ENCODE measurements at regions not wholly inside any gene's neighbourhood (a gene's known extent, or its start where the extent isn't known, plus 50 kb on each side); places are given as distances from the start of the nearest gene placed in this dataset.

DNA sequence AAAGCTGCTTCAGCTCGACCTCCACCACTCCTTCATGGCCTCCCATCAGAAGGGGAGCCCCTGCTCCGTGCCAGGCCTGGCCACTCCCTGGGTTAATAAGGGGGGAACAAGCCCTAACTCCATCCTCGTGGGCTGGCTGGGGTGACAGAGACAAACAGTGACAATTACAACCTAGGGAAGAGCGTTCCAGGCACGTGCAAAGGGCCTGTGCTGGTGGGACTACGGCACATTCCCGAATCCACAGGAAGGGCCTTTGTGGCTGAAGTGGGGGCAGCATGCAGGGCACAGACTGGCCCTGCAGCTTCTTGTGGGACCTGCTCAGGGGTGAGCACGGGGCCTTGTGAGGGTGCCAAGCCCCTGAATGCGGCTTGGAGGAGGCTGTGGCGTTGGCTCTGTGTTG lies 157.4 kb downstream of the C9orf50 start:
- ATAC-seq (no peak), DNase-seq (no peak)
- POLR2A ChIA-PET = interaction anchor here (1.1 kb wide), 1 partner anchor 17 kb away, joined by 3 read pairs; no protein-coding TSS in a partner anchor
- H3K4me3 Mint-ChIP-seq = no peak overlapping the region
- no peaks in the 10 kb centered on the region for H3K9me3 Mint-ChIP-seq
- no peaks in the 10 kb centered on the region for H3K36me3 Mint-ChIP-seq
- peak overlapping the region in 4 of 10 donors; percentile 17 to 48 (median 26) for H3K27ac Mint-ChIP-seq
- no peaks in the 10 kb centered on the region for H3K27me3 Mint-ChIP-seq
- H3K4me1 Mint-ChIP-seq = peaks cover 6 to 27% (median 11%) of the 10 kb centered on the region in 4 donors

DNA sequence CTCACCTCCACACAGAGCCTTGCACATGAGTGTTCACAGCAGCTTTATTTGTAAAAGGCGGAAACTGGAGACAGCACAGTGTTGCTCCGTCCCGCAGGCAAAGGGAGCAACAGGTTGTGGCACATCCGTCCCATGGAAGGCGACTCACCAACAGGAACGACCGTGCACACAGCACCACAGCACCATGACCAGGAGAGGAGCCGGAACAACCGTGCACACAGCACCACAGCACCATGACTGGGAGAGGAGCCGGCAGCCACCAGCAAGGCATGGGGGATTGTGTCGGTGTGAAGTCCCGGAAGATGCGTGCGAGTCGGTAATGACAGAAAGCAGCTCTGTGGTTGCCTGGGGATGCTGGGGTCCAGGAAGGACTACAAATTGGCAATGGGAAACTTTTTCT lies 158.5 kb downstream of the C9orf50 start:
- H3K27me3 Mint-ChIP-seq = no peaks in the 10 kb centered on the region
- no peak overlapping the region for H3K4me3 Mint-ChIP-seq
- POLR2A ChIA-PET = interaction anchor here (0.7 to 1.4 kb wide), 4 partner anchors 19 to 83 kb away, joined by 3 to 5 read pairs (median 4); no protein-coding TSS in a partner anchor
- peaks cover 8 to 38% (median 20%) of the 10 kb centered on the region in 4 donors for H3K4me1 Mint-ChIP-seq
- no peaks in the 10 kb centered on the region for H3K9me3 Mint-ChIP-seq
- H3K27ac Mint-ChIP-seq = peak overlapping the region in 5 of 10 donors; percentile 46 to 66 (median 48)
- no peak for ATAC-seq
- H3K36me3 Mint-ChIP-seq = no peaks in the 10 kb centered on the region
- DNase-seq = no peak

DNA sequence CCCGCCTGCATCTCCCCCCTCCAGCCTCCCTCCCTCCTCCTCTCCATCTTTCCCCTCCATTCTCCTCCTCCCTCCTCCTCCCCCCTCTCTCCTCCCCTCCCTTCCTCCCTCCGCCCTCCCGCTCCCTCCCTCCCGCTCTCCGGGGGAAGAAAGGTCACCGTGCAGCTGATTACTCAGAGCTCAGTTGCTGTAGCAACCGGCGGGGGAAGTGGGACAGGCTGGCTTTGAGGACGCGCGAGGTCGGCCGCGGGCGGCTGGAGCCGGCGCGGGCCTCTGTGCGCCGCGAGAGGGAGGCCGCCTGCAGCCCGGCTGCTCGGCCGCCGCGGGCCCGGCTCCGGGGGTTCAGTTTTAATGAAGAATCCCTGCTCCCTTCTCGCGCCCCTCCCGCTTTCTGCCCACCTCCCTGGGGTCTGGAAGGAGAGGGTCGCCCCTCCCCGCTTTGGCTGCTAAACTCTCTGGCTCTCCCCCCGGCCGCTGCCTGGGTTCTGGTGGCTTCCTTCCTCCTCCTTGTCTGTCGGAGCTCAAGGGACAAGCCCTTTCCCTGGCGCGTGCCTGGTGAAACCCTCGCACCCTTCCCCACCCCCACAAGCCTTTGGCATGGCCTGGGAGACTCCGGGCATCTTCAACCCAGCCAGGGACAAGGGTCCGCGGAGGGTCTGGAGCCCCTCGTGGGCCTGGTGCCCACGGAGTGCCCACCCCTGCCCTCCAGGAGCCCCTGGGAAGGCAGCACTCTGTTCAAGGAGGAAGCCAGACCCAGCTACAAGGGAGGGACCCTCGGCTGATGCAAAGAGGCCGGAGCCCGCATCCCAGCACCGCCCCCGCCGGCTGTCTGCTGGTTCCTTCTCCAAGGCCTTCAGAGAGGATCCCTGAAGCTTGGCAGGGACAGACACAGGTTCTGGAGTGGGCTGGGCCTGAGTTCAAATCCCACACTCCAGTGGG lies 160.3 kb downstream of the C9orf50 start:
- H3K9me3 Mint-ChIP-seq = no peaks in the 10 kb centered on the region
- no peaks in the 10 kb centered on the region for H3K36me3 Mint-ChIP-seq
- H3K27ac Mint-ChIP-seq = peak overlapping the region; percentile 29 to 93 (median 90)
- POLR2A ChIA-PET = interaction anchor here (0.5 to 3.6 kb wide), 19 partner anchors 9 to 482 kb away, joined by 3 to 30 read pairs (median 5); no protein-coding TSS in a partner anchor
- ATAC-seq = peak; percentile 75 to 77
- no peaks in the 10 kb centered on the region for H3K27me3 Mint-ChIP-seq
- peaks cover 17 to 50% (median 36%) of the 10 kb centered on the region in 4 donors for H3K4me1 Mint-ChIP-seq
- DNase-seq = peak; percentile 59 to 94 (median 75)
- peak overlapping the region; percentile 68 to 92 (median 81) for H3K4me3 Mint-ChIP-seq

GRCh38 chr9:129459547-129460322 lies 161.2 kb downstream of the C9orf50 start:
- Mint-ChIP-seq H3K36me3 (no peaks in the 10 kb centered on the region), H3K27me3 (no peaks in the 10 kb centered on the region), H3K9me3 (no peaks in the 10 kb centered on the region), H3K27ac (peak overlapping the region; percentile 15 to 91 (median 74)), H3K4me3 (peak overlapping the region; percentile 34 to 80 (median 56)), H3K4me1 (peaks cover 20 to 49% (median 40%) of the 10 kb centered on the region in 4 donors)
- POLR2A ChIA-PET = interaction anchor here (0.5 to 3.6 kb wide), 20 partner anchors 10 to 483 kb away, joined by 3 to 30 read pairs (median 5); partner anchors contain the start of gene IER5L
- DNase-seq (peak in 5 of 10 donors; percentile 4 to 67 (median 13)), ATAC-seq (peak in 1 of 2 donors; percentile 35)

GRCh38 chr9:129458663-129459546 lies 162.0 kb downstream of the C9orf50 start:
- ATAC-seq = peak; percentile 10 to 33
- peak overlapping the region; percentile 15 to 80 (median 52) for H3K4me3 Mint-ChIP-seq
- H3K27me3 Mint-ChIP-seq = no peaks in the 10 kb centered on the region
- peak in 9 of 10 donors; percentile 25 to 74 (median 42) for DNase-seq
- H3K36me3 Mint-ChIP-seq = no peaks in the 10 kb centered on the region
- H3K9me3 Mint-ChIP-seq = no peaks in the 10 kb centered on the region
- peaks cover 21 to 50% (median 41%) of the 10 kb centered on the region in 4 donors for H3K4me1 Mint-ChIP-seq
- POLR2A ChIA-PET = interaction anchor here (0.7 to 3.6 kb wide), 20 partner anchors 9 to 320 kb away, joined by 3 to 30 read pairs (median 4); partner anchors contain the start of gene IER5L
- peak overlapping the region; percentile 29 to 91 (median 86) for H3K27ac Mint-ChIP-seq

DNA sequence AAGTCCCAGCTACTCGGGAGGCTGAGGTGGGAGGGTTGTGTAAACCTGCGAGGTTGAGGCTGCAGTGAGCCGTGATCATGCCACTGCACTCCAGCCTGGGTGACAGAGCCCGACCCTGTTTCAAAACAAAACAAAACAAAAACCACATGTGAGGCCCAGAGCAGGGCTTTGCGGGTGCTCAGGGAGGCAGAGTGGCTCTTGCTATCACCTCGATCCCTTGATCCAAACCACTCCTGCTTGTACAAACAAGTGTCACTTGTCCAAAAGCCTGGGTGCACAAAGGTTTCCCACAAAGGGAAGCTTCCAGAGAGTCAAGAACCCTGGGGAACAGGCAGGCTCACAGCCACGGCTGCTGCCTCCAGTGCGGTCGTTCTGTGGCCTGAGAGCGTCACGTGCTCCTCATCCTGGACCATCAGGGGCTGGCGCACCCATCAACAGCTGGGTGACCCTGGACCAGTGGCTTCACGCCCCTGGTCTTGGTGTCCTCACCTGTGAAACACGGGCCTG lies 162.7 kb downstream of the C9orf50 start:
- no peaks in the 10 kb centered on the region for H3K9me3 Mint-ChIP-seq
- H3K4me1 Mint-ChIP-seq = peaks cover 21 to 51% (median 42%) of the 10 kb centered on the region in 4 donors
- no peaks in the 10 kb centered on the region for H3K27me3 Mint-ChIP-seq
- H3K36me3 Mint-ChIP-seq = no peaks in the 10 kb centered on the region
- POLR2A ChIA-PET = interaction anchor here (0.7 to 3.6 kb wide), 14 partner anchors 9 to 284 kb away, joined by 3 to 30 read pairs (median 6); partner anchors contain the start of gene IER5L
- H3K27ac Mint-ChIP-seq = peak overlapping the region; percentile 29 to 91 (median 86)
- peak; percentile 63 to 80 for ATAC-seq
- H3K4me3 Mint-ChIP-seq = peak overlapping the region; percentile 15 to 80 (median 52)
- peak in 9 of 10 donors; percentile 38 to 79 (median 67) for DNase-seq

GRCh38 chr9:129457325-129457779 lies 163.5 kb downstream of the C9orf50 start:
- H3K4me1 Mint-ChIP-seq = peaks cover 21 to 51% (median 42%) of the 10 kb centered on the region in 4 donors
- peak overlapping the region in 2 of 10 donors; percentile 15 to 54 for H3K4me3 Mint-ChIP-seq
- no peak for ATAC-seq
- H3K36me3 Mint-ChIP-seq = no peaks in the 10 kb centered on the region
- no peak for DNase-seq
- H3K27ac Mint-ChIP-seq = peak overlapping the region in 8 of 10 donors; percentile 29 to 91 (median 78)
- H3K27me3 Mint-ChIP-seq = no peaks in the 10 kb centered on the region
- POLR2A ChIA-PET = interaction anchor here (1.0 kb wide), 1 partner anchor 35 kb away, joined by 4 read pairs; no protein-coding TSS in a partner anchor
- no peaks in the 10 kb centered on the region for H3K9me3 Mint-ChIP-seq

- Mint-ChIP-seq H3K27ac (peak overlapping the region in 7 of 10 donors; percentile 9 to 85 (median 54)), H3K4me1 (peaks cover 24 to 51% (median 42%) of the 10 kb centered on the region in 4 donors), H3K9me3 (no peaks in the 10 kb centered on the region), H3K36me3 (no peaks in the 10 kb centered on the region), H3K4me3 (peak overlapping the region in 2 of 10 donors; percentile 1 to 16), H3K27me3 (no peaks in the 10 kb centered on the region)
- DNase-seq (no peak), ATAC-seq (no peak)
- POLR2A ChIA-PET = interaction anchor here (1.3 kb wide), 1 partner anchor 221 kb away, joined by 4 read pairs; no protein-coding TSS in a partner anchor
These were observed 164.2 kb downstream of the C9orf50 start for GRCh38 chr9:129456549-129457324.

DNA sequence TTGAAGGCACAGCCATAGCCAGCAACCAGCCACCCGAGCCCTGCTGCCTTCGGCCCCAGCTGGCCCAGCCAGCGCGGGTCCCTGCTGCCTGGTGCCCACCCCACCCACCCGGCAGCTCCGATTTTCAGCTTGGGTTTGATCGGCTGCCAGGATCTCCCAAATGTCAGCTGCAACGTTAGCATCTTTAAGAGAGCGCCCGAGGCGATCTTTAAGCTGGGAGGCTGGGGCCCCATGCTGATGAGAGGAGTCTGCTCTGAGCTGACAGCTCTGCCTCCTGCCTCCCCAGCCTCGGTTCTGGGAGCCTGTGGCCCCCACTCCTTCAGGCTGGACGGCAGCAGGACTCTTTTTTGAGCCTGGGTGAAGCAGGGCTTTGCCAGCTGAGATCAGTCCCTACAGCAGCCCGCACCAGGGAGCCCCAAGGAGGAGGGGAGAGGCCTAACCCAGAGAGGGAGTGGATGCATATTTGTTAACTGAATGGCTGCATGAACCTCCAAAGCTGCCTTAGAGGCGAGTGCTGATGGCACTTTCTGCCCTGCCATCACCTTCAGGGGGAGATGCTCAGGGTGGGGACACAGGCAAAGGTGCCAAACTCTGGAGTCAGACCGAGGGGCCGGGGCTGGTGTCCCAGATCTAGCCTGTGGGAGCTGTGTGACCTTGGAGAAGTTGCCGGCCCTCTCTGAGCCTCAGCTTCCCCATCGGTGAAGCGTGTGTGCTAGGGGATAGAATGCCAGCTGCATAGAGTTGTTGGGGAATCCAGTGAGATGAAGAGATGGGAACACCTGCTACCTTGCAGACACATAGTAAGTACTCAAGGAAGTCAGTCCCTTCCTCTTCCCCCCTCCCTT lies 165.5 kb downstream of the C9orf50 start:
- peak overlapping the region in 6 of 10 donors; percentile 51 to 88 (median 70) for H3K27ac Mint-ChIP-seq
- ATAC-seq (no peak), DNase-seq (no peak)
- no peaks in the 10 kb centered on the region for H3K27me3 Mint-ChIP-seq
- no peaks in the 10 kb centered on the region for H3K9me3 Mint-ChIP-seq
- no peaks in the 10 kb centered on the region for H3K36me3 Mint-ChIP-seq
- no peak overlapping the region for H3K4me3 Mint-ChIP-seq
- H3K4me1 Mint-ChIP-seq = peaks cover 22 to 46% (median 37%) of the 10 kb centered on the region in 4 donors
- POLR2A ChIA-PET = interaction anchor here (1.0 to 1.3 kb wide), 2 partner anchors 13 to 220 kb away, joined by 3 to 4 read pairs; no protein-coding TSS in a partner anchor
